Stimulated activated naive CD8-positive, alpha-beta T cell treated with anti-CD3 and anti-CD28 coated beads, Interleukin-15, Interleukin-2, amounts not matched to agents 100 ng/mL and 50 ng/mL, for 24 hours (primary cell): ENCODE measurements at regions not wholly inside any gene's neighbourhood (a gene's known extent, or its start where the extent isn't known, plus 50 kb on each side); places are given as distances from the start of the nearest gene placed in this dataset.
"Not testable (repeated sequence)": the region's sequence is repeated elsewhere in the genome, so short reads cannot be mapped to it uniquely, and the experiment has no call there.

Experiments used
- H3K27ac Mint-ChIP-seq: one replicate; pipeline ENCODE4 v1.8.0; 2021; ENCODE audit warnings: mild to moderate bottlenecking, mixed read lengths
- H3K27me3 Mint-ChIP-seq: one replicate; pipeline ENCODE4 v1.8.0; 2021; ENCODE audit warnings: mixed read lengths
- H3K36me3 Mint-ChIP-seq: one replicate; pipeline ENCODE4 v1.8.0; 2021; ENCODE audit warnings: low read depth, mixed read lengths
- H3K4me1 Mint-ChIP-seq: one replicate; pipeline ENCODE4 v1.8.0; 2021; ENCODE audit warnings: low read depth, mixed read lengths
- H3K4me3 Mint-ChIP-seq: one replicate; pipeline ENCODE4 v1.8.0; 2021; ENCODE audit warnings: mild to moderate bottlenecking, mixed read lengths
- H3K9me3 Mint-ChIP-seq: one replicate; pipeline ENCODE4 v1.8.0; 2021; ENCODE audit warnings: mixed read lengths

DNA sequence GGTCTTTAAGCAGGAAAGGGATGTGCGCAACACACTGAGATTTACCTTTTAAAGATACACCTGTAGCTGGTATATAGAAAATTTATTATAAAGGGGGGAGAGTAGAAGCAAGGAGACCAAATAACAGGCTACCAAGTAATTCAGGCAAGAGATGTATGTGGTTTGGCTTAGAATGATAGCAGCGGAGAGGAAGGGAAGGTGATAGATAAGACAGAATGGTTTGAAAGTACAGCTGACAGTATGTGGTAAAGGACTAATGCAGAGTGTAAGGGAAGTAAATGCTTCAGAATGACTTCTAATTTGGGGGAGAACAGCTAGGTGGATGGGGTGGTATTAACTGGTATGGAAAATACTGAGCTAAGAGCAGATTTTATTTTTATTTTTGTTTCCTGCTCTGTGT, 308.9 kb downstream of the ANTXR2 start:
- no peak overlapping the region for H3K27ac Mint-ChIP-seq
- no peaks in the 10 kb centered on the region for H3K27me3 Mint-ChIP-seq
- peaks cover 8% of the 10 kb centered on the region for H3K9me3 Mint-ChIP-seq

DNA sequence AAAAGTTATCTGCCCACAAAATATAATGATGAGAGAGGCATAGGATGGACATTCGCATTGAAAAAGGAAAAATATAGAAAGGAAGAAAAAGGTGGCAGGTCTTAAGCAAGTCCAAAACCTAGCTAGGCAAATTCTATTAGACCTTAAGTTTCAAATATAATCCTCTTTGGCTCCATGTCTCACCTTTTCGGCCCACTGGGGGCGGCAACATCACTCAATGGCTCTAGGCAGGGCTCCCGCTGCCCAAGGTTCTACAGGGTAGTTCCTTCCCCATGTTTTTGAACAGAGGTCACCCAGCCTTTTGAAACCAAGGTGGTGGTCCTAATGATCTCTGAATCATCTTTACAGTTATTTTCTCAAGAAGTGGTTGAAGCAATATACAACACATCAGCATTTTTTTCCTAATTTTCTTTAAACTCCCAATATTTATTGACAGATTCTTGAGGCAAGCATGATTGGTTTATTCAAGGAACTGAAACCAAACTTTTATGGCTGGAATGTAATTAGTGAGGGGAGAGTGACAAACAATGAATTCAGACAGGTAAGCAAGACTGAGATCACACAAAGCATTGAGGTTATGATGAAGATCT, 309.4 kb downstream of the ANTXR2 start:
- peaks cover 7% of the 10 kb centered on the region for H3K9me3 Mint-ChIP-seq
- no peaks in the 10 kb centered on the region for H3K4me1 Mint-ChIP-seq
- no peak overlapping the region for H3K4me3 Mint-ChIP-seq
- no peak overlapping the region for H3K27ac Mint-ChIP-seq
- no peaks in the 10 kb centered on the region for H3K36me3 Mint-ChIP-seq
- no peaks in the 10 kb centered on the region for H3K27me3 Mint-ChIP-seq

More for the DNA sequence above, 308.9 kb downstream of the ANTXR2 start:
- Mint-ChIP-seq H3K36me3 (no peaks in the 10 kb centered on the region), H3K4me1 (no peaks in the 10 kb centered on the region), H3K4me3 (no peak overlapping the region)

DNA sequence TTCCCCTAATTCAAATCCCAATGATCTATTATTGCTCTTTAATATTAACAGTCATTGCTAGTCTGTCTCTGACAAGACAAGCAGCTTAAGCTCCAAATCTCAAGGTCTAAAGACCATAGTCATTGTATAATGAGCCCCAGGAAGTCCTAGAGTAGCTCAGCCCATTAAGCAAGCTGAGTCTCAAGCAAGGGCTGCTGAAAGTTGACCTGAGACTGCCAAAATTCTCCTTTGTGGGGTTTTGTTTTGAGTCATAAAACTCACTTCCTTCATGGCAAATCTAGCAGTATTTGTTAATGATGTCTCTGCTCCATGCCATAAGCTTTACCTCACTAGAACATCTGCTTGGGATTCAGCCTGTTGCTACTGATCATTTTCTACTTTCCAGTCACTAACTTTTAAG, 313.2 kb downstream of the ANTXR2 start:
- no peaks in the 10 kb centered on the region for H3K4me1 Mint-ChIP-seq
- H3K9me3 Mint-ChIP-seq: no peaks in the 10 kb centered on the region
- no peaks in the 10 kb centered on the region for H3K27me3 Mint-ChIP-seq
- H3K4me3 Mint-ChIP-seq: no peak overlapping the region
- no peak overlapping the region for H3K27ac Mint-ChIP-seq
- no peaks in the 10 kb centered on the region for H3K36me3 Mint-ChIP-seq

DNA sequence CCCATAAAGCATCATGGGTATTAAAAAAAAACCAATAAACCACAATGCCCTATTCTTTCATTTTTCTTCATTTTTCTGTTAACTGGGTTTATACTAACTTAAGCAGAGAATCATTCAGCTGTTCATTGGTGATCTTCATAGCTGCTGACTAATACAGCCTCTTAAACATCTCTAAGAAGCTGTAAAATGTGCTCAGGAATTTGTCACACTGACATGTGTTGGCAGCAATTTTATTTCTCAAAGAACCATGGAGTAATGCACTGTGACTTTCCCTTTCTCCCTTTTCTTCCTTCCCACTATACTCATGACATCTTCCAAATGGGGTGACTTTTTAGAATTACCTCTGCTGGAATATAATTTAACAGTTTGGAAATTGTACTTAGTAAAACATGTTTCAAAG, 315.4 kb downstream of the ANTXR2 start:
- Mint-ChIP-seq H3K27ac (no peak overlapping the region), H3K4me1 (no peaks in the 10 kb centered on the region), H3K27me3 (peaks cover 1% of the 10 kb centered on the region), H3K9me3 (peaks cover 3% of the 10 kb centered on the region), H3K36me3 (no peaks in the 10 kb centered on the region), H3K4me3 (no peak overlapping the region)

DNA sequence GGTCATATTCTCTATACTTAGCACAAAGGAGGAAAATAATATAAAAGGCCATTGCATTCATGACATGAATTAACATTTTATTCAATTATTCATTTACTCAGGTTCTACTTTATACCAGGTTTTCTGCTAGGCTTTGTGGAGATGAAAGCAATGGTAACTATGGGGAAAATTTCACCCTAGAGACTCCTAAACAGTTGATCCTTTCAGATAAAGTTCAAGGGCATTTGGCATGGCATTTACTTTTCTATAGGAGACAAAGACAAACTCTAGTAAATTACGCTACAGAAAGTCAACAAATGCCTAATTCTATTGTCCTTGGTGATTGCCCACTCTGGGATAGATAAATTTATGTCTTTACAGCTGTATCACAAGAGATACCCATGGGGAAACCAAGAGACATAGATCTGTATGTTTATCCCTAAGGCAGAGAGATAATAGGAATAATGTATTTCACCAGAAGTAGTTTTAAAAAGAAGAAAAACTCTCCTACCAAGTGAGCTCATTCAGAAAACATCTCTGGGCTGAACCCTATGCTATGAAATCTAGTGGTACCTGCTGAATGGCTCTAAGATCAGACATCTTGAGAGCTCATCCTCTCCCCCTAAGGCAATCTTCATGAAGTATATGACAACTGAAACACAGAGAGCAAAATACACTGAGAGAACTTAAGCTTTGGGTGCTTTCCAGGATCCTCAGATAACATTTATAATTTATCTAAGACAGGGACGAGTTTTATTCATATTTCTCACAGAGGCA, 316.7 kb downstream of the ANTXR2 start:
- H3K4me3 Mint-ChIP-seq: no peak overlapping the region
- H3K4me1 Mint-ChIP-seq: no peaks in the 10 kb centered on the region
- H3K27ac Mint-ChIP-seq: no peak overlapping the region
- H3K36me3 Mint-ChIP-seq: no peaks in the 10 kb centered on the region
- H3K9me3 Mint-ChIP-seq: peaks cover 3% of the 10 kb centered on the region
- peaks cover 4% of the 10 kb centered on the region for H3K27me3 Mint-ChIP-seq

DNA sequence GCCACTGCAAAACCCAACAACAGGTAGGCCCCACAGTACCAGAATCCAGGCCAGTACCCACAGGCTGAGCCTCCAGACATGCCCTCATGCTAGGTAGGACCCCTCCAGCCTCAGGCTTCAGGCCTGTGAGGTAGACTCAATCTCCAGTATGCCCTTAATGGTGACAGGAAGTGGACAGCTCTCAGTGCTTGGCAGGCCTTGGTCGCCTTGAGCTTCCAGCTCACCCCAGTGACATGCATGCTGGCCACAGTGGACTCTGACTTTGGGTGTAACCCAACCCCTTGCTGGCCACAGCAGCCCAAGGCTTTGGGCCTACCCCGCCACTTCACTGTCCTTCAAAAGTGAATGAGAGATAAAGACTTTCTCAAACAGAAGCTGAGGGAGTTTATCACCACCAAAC, 324.2 kb downstream of the ANTXR2 start:
- Mint-ChIP-seq H3K9me3 (peaks cover 3% of the 10 kb centered on the region), H3K4me1 (no peaks in the 10 kb centered on the region), H3K27ac (no peak overlapping the region), H3K36me3 (no peaks in the 10 kb centered on the region), H3K27me3 (peaks cover 8% of the 10 kb centered on the region), H3K4me3 (no peak overlapping the region)

DNA sequence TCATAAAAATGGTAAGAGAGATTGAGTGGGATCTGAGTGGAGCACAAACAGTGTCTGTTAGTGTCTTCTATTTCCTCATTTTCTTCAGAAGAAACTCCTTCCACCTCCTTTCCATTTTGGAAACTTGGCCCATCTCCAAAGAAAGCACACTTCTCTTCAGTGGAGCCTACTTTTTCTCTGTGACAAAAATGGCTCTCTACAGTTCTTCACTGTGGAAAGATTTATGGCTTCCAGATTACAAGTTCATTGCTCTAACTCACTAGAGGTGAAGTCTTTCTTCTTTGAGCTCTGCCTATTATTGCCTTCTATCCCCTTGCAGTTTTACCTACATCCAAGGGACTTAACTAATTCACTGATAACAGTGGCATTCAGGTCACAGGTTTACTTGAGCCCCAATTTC, 325.8 kb downstream of the ANTXR2 start:
- Mint-ChIP-seq H3K27ac (no peak overlapping the region), H3K4me3 (no peak overlapping the region), H3K36me3 (no peaks in the 10 kb centered on the region), H3K4me1 (no peaks in the 10 kb centered on the region), H3K27me3 (peaks cover 3% of the 10 kb centered on the region), H3K9me3 (no peaks in the 10 kb centered on the region)

DNA sequence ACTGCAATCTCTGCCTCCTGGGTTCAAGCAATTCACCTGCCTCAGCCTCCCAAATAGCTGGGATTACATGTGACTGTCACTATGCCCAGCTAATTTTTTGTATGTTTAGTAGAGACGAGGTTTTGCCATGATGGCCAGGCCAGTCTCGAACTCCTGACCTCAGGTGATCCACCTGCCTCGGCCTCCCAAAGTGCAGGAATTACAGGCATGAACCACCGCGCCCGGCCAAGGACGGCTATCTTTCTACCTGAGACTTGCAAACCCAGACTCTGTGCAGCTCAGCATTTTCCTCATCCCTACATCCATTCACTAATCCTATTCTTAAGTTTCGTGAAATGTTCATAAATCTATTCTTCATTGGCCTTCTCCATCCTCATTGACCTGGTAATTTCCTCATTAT, 330.0 kb downstream of the ANTXR2 start:
- H3K4me3 Mint-ChIP-seq: no peak overlapping the region
- no peaks in the 10 kb centered on the region for H3K4me1 Mint-ChIP-seq
- no peaks in the 10 kb centered on the region for H3K36me3 Mint-ChIP-seq
- no peaks in the 10 kb centered on the region for H3K9me3 Mint-ChIP-seq
- no peak overlapping the region for H3K27ac Mint-ChIP-seq
- peaks cover 3% of the 10 kb centered on the region for H3K27me3 Mint-ChIP-seq

DNA sequence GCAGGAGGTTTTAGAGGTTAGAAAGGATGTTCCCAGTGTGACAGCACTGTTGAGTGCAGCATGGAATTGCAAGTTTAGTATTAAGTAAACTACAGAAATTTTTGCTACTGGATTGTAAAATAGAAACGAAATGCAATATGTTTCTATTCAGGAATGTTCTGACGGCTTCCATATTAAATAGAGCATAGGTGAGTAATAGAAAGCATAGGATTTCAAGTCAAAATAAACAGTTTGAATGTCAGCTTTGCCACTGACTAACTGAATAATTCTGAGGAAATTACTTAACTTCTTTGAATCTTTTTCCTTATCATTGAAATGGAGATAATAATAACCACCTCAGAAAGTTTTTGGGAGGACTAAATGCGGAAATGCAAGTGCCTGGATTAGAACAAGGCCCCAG, 331.9 kb upstream of the GK2 start:
- no peaks in the 10 kb centered on the region for H3K9me3 Mint-ChIP-seq
- H3K27me3 Mint-ChIP-seq: no peaks in the 10 kb centered on the region

DNA sequence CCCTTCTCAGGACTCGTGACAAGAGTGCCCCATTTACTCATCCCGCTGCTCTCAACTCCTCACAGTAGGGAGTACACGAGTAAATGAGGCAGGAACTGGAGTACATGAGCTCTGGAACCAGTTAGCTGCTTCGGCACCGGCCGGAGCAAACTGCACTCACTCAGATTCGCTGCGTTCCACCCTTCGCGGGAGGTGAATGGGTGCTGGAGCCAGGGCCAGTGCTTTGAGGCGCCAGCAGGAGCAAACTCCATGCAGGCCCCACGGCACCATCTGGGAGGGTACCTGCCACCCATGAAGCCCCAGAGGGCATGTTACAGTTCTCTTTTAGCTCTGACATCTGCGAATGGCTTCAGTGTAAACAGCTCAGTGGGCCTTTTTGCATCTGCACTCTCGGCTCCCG, 315.5 kb upstream of the GK2 start:
- no peak overlapping the region for H3K4me3 Mint-ChIP-seq
- H3K9me3 Mint-ChIP-seq: no peaks in the 10 kb centered on the region
- no peaks in the 10 kb centered on the region for H3K36me3 Mint-ChIP-seq
- no peaks in the 10 kb centered on the region for H3K4me1 Mint-ChIP-seq
- H3K27me3 Mint-ChIP-seq: no peaks in the 10 kb centered on the region
- no peak overlapping the region for H3K27ac Mint-ChIP-seq

More for the DNA sequence above, 331.9 kb upstream of the GK2 start:
- Mint-ChIP-seq H3K4me3 (no peak overlapping the region), H3K4me1 (no peaks in the 10 kb centered on the region), H3K27ac (no peak overlapping the region), H3K36me3 (no peaks in the 10 kb centered on the region)

DNA sequence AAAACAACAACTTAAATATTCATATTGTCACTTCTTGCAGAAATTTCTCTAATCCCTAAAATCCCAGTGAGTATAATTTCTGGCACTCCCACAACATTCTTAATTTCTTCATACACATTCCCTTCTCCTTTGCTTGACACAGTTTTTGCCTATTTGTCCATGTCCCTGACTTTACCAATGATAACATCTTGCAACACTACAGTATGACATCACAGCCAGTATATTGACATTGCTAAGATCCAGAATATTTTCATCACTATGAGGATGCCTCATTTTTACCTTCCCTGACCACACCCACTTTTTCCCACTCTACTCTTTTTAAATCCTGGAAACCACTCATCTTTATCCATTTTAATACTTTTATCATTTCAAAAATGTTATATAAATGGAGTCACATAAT, 292.3 kb upstream of the GK2 start:
- Mint-ChIP-seq H3K27ac (no peak overlapping the region), H3K9me3 (peaks cover 4% of the 10 kb centered on the region), H3K36me3 (peaks cover 5% of the 10 kb centered on the region), H3K4me3 (no peak overlapping the region), H3K27me3 (peaks cover 4% of the 10 kb centered on the region), H3K4me1 (no peaks in the 10 kb centered on the region)

DNA sequence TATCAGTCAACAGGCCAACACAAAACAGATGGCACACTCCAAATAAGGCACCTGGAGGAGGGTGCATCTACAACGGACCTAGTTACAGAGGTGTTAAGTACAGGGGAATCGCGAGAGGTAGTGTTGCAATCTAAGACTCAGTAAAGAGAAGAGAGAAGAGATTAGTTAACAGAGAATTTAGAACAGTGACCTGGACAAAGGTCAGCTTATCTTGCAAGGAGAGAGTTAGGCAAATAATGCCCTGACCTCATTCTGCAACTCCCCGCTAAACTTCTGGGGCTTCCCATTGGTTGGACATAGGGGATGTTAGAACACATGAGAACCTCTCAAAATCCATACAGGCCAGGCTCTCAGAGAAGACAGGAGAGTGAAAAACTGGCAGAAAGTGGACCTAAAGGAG, 289.4 kb upstream of the GK2 start:
- Mint-ChIP-seq H3K9me3 (peaks cover 17% of the 10 kb centered on the region), H3K36me3 (no peaks in the 10 kb centered on the region), H3K4me1 (no peaks in the 10 kb centered on the region), H3K27me3 (peaks cover 5% of the 10 kb centered on the region), H3K4me3 (no peak overlapping the region), H3K27ac (no peak overlapping the region)

DNA sequence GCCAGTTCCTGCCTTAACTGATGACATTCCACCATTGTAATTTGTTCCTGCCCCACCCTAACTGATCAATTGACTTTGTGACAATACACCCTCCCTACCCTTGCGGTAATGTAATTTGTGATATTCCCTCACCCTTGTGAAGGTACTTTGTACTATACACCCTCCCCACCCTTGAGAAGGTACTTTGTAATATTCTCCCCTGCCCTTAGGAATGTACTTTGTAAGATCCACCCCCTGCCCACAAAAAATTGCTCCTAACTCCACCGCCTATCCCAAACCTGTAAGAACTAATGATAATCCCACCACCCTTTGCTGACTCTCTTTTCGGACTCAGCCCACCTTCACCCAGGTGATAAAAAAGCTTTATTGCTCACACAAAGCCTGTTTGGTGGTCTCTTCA, 288.5 kb upstream of the GK2 start:
- H3K4me1 Mint-ChIP-seq, H3K27me3 Mint-ChIP-seq, H3K36me3 Mint-ChIP-seq, H3K27ac Mint-ChIP-seq, H3K4me3 Mint-ChIP-seq: not testable (repeated sequence)
- peaks cover 17% of the 10 kb centered on the region for H3K9me3 Mint-ChIP-seq

DNA sequence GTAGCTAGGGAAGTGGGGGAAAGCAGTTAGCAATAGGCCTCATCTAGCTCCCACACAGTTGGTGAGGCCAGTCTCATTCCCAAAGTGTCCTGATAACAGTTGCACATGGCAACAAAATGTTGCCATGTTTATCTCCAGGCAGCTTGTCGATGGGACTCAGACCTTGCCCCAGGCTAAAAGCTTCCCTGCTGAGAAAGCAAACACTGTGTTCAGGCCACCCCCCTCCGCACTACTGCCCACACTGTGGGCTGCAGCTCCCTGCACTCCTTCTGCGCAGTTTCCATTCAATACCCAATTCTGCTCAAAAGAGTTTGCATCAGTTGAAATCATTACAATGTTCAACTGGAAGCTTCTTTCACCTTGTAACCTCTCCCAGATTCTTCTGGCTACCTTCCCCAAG, 287.8 kb upstream of the GK2 start:
- Mint-ChIP-seq H3K27ac (no peak overlapping the region), H3K27me3 (peaks cover 8% of the 10 kb centered on the region), H3K9me3 (peaks cover 17% of the 10 kb centered on the region), H3K36me3 (no peaks in the 10 kb centered on the region), H3K4me3 (no peak overlapping the region), H3K4me1 (no peaks in the 10 kb centered on the region)

DNA sequence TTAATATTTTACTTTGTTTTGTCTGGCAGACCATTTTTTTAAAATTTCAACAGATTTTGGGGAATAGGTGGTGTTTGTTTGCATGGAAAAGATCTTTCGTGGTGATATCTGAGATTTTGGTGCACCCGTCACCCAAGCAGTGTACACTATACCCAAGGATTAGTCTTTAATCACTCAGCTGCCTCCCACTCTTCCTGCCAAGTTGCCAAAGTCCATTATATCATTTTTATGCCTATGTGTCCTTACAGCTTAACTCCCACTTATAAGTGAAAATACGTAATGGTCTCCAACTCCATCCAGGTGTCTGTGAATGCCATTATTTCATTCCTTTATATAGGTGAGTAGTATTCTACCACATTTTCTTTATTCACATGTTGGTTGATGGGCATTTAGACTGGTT, 281.7 kb upstream of the GK2 start:
- H3K27me3 Mint-ChIP-seq: peaks cover 8% of the 10 kb centered on the region
- H3K9me3 Mint-ChIP-seq: peaks cover 13% of the 10 kb centered on the region
- no peaks in the 10 kb centered on the region for H3K36me3 Mint-ChIP-seq
- H3K4me1 Mint-ChIP-seq: no peaks in the 10 kb centered on the region
- no peak overlapping the region for H3K27ac Mint-ChIP-seq
- no peak overlapping the region for H3K4me3 Mint-ChIP-seq

DNA sequence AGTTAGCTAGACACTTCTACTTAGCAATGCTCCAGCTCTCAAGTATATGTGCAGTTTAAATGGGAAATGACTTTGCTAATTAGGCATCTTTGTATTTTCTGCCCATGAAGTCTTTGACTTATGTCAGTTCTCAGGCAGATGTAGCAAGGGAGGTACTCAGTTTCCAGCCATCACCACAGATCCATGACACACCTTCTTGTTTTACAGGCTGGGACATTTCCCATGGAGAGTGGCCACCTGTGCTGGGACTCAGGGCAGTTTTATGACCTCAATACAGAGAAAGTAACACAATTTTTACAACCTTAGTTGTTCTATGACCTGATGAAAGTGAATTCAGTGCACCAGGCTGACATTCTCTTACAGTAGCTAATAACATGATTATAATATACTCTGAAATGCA, 280.7 kb upstream of the GK2 start:
- Mint-ChIP-seq H3K4me3 (no peak overlapping the region), H3K9me3 (peaks cover 4% of the 10 kb centered on the region), H3K36me3 (no peaks in the 10 kb centered on the region)

More for the DNA sequence above, 280.7 kb upstream of the GK2 start:
- Mint-ChIP-seq H3K27ac (no peak overlapping the region), H3K4me1 (no peaks in the 10 kb centered on the region), H3K27me3 (peaks cover 4% of the 10 kb centered on the region)
